KMS-11 (cell line): ENCODE measurements at regions not wholly inside any gene's neighbourhood (a gene's known extent, or its start where the extent isn't known, plus 50 kb on each side); places are given as distances from the start of the nearest gene placed in this dataset.
A peak's percentile ranks its signal among the peaks of the same experiment; 100 is the strongest.
"Not testable (repeated sequence)": the region's sequence is repeated elsewhere in the genome, so short reads cannot be mapped to it uniquely, and the experiment has no call there.

Experiments
- H2AFZ ChIP-seq: fragments of 200-600 bp; sonication (generic); 2 replicates; pipeline ENCODE4 v1.6.1; 2016; ENCODE audit warnings: antibody characterized with exemption, mixed run types, low read depth
- H3K27ac ChIP-seq: fragments of 200-600 bp; sonication (generic); 2 replicates; pipeline ENCODE4 v1.6.1; 2016; ENCODE audit warnings: mild to moderate bottlenecking, mixed run types
- H3K27me3 ChIP-seq: fragments of 200-600 bp; sonication (generic); 2 replicates; pipeline ENCODE4 v1.6.1; 2017; ENCODE audit warnings: mild to moderate bottlenecking, low read depth, mixed run types, moderate library complexity; ENCODE audit not compliant: insufficient read depth
- H3K36me3 ChIP-seq: fragments of 200-600 bp; sonication (generic); 2 replicates; pipeline ENCODE4 v1.6.1; 2017; ENCODE audit warnings: mild to moderate bottlenecking, mixed run types; ENCODE audit not compliant: insufficient read depth
- H3K4me1 ChIP-seq: fragments of 200-600 bp; sonication (generic); 2 replicates; pipeline ENCODE4 v1.6.1; 2016; ENCODE audit warnings: mild to moderate bottlenecking, low read depth, mixed run types; ENCODE audit not compliant: poor library complexity, severe bottlenecking
- H3K4me2 ChIP-seq: fragments of 200-600 bp; sonication (generic); 2 replicates; pipeline ENCODE4 v1.7.0; 2016; ENCODE audit warnings: mild to moderate bottlenecking, mixed run types
- H3K4me3 ChIP-seq: fragments of 200-600 bp; sonication (generic); IDR thresholded peaks from 2 replicates; pipeline ENCODE4 v1.6.1; 2017; ENCODE audit warnings: low read depth, low read length, mixed read lengths; ENCODE audit not compliant: insufficient read depth
- H3K79me2 ChIP-seq: fragments of 200-600 bp; sonication (generic); 2 replicates; pipeline ENCODE4 v1.6.1; 2016; ENCODE audit warnings: low read depth, mixed run types; ENCODE audit not compliant: insufficient read depth
- H3K9ac ChIP-seq: fragments of 200-600 bp; sonication (generic); 2 replicates; pipeline ENCODE4 v1.6.1; 2016; ENCODE audit warnings: mild to moderate bottlenecking, mixed run types
- H4K20me1 ChIP-seq: fragments of 200-600 bp; sonication (generic); 2 replicates; pipeline ENCODE4 v1.6.1; 2016; ENCODE audit warnings: mild to moderate bottlenecking, mixed run types; ENCODE audit not compliant: insufficient read depth
- TF ChIP-seq, protein P1 (sequence below): fragments of 200-600 bp; sonication (generic); conservative IDR thresholded peaks from 2 replicates; pipeline ENCODE4 v1.6.1; 2017; ENCODE audit warnings: low read depth, mild to moderate bottlenecking, antibody characterized with exemption, low read length, moderate library complexity, mixed read lengths

DNA sequence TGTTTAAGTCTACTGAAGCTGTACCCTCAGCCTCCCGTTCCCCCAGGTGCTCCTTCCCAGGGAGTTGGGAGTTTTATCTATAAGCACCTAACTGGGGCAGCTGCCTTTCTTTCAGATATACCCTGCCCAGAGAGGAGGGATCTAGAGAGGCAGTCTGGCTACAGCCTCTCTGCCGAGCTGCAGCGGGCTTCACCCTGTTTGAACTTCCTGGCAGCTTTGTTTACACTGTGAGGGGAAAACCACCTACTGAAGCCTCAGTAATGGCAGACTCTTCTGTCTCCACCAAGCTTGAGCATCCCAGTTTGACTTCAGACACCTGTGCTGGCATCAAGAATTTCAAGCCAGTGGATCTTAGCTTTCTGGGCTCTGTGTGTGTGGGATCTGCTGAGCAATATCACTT, 122.5 kb downstream of the MAGEE1 start:
- TF ChIP-seq, protein P1, sequence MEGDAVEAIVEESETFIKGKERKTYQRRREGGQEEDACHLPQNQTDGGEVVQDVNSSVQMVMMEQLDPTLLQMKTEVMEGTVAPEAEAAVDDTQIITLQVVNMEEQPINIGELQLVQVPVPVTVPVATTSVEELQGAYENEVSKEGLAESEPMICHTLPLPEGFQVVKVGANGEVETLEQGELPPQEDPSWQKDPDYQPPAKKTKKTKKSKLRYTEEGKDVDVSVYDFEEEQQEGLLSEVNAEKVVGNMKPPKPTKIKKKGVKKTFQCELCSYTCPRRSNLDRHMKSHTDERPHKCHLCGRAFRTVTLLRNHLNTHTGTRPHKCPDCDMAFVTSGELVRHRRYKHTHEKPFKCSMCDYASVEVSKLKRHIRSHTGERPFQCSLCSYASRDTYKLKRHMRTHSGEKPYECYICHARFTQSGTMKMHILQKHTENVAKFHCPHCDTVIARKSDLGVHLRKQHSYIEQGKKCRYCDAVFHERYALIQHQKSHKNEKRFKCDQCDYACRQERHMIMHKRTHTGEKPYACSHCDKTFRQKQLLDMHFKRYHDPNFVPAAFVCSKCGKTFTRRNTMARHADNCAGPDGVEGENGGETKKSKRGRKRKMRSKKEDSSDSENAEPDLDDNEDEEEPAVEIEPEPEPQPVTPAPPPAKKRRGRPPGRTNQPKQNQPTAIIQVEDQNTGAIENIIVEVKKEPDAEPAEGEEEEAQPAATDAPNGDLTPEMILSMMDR = no peak
- H3K36me3 ChIP-seq = no peaks in the 10 kb centered on the region
- H3K4me2 ChIP-seq = no peak overlapping the region
- H3K79me2 ChIP-seq = no peaks in the 10 kb centered on the region
- no peak overlapping the region for H3K9ac ChIP-seq
- no peaks in the 10 kb centered on the region for H3K4me1 ChIP-seq
- H3K4me3 ChIP-seq = no peak overlapping the region
- H3K27me3 ChIP-seq = no peaks in the 10 kb centered on the region
- H2AFZ ChIP-seq = no peak overlapping the region
- no peak overlapping the region for H3K27ac ChIP-seq
- H4K20me1 ChIP-seq = no peaks in the 10 kb centered on the region

DNA sequence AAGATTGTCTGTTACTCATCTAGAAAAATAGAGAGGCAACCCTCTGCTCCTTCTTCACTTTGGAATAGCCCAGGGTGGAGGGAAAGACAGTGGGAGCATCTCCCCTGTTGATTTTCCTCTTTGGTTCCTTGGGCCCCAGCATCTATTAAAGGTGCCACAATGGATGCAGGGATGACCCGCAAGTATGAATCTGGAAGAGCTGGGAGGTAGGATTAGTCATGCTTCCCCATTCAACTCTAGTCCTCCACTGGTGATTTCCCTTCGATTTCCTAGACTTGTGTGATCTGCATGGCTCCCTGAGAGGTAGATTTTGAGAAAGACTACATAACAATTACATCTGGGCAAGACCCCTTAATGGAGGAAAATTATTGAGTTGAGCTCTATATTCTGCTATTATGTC, 127.8 kb downstream of the MAGEE1 start:
- no peak overlapping the region for H3K9ac ChIP-seq
- H3K36me3 ChIP-seq = no peaks in the 10 kb centered on the region
- TF ChIP-seq, protein P1 = no peak
- H4K20me1 ChIP-seq = no peaks in the 10 kb centered on the region
- H2AFZ ChIP-seq = no peak overlapping the region
- H3K79me2 ChIP-seq = no peaks in the 10 kb centered on the region
- no peak overlapping the region for H3K4me2 ChIP-seq
- no peaks in the 10 kb centered on the region for H3K27me3 ChIP-seq
- H3K4me1 ChIP-seq = no peaks in the 10 kb centered on the region
- H3K4me3 ChIP-seq = no peak overlapping the region
- H3K27ac ChIP-seq = no peak overlapping the region

- Histone ChIP-seq H3K9ac (no peak overlapping the region), H3K4me1 (no peaks in the 10 kb centered on the region), H4K20me1 (no peaks in the 10 kb centered on the region), H3K27me3 (no peaks in the 10 kb centered on the region), H3K79me2 (no peaks in the 10 kb centered on the region), H3K4me2 (no peak overlapping the region), H3K27ac (no peak overlapping the region), H3K4me3 (no peak overlapping the region), H2AFZ (peak overlapping the region; percentile 48; the same call in 1 of the 2 replicates), H3K36me3 (no peaks in the 10 kb centered on the region)
- TF ChIP-seq, protein P1 = peak; percentile 53
Observed at GRCh38 chrX:76555816-76556215, 128.3 kb downstream of the MAGEE1 start.

- not testable (repeated sequence) for H3K79me2 ChIP-seq, H3K36me3 ChIP-seq, H3K4me1 ChIP-seq, H3K27me3 ChIP-seq, H3K4me2 ChIP-seq, H3K27ac ChIP-seq, H4K20me1 ChIP-seq, H2AFZ ChIP-seq, H3K9ac ChIP-seq, H3K4me3 ChIP-seq
Observed at GRCh38 chrX:76564842-76565241, 137.3 kb downstream of the MAGEE1 start.

- Histone ChIP-seq H2AFZ (no peak overlapping the region), H3K36me3 (no peaks in the 10 kb centered on the region), H3K27ac (no peak overlapping the region), H3K9ac (no peak overlapping the region), H3K27me3 (no peaks in the 10 kb centered on the region), H3K4me1 (no peaks in the 10 kb centered on the region), H3K79me2 (no peaks in the 10 kb centered on the region), H3K4me3 (no peak overlapping the region), H3K4me2 (no peak overlapping the region), H4K20me1 (no peaks in the 10 kb centered on the region)
- TF ChIP-seq, protein P1 = no peak
Observed at GRCh38 chrX:76605390-76605789, 177.9 kb downstream of the MAGEE1 start.
